PC-9 (cell line): ENCODE measurements at regions not wholly inside any gene's neighbourhood (a gene's known extent, or its start where the extent isn't known, plus 50 kb on each side); places are given as distances from the start of the nearest gene placed in this dataset.
"Not testable (repeated sequence)": the region's sequence is repeated elsewhere in the genome, so short reads cannot be mapped to it uniquely, and the experiment has no call there.

Source experiments
- BruUV-seq: library from RNA; stranded (reverse); fragments of 400-500 nt; replicated peaks from 2 replicates; lab custom pipeline; 2021; lab: Mats Ljungman, UMichigan
- CTCF ChIA-PET: fragments of 300-600 bp; sonication (Branson Sonifier 250); formaldehyde crosslinking; loops from one replicate; lab custom pipeline; 2022; ENCODE audit warnings: antibody characterized with exemption; lab: Charles Lee
- POLR2A ChIA-PET: fragments of 300-600 bp; sonication (Branson Sonifier 250); formaldehyde crosslinking; loops from one replicate; lab custom pipeline; 2022; ENCODE audit warnings: antibody characterized with exemption; ENCODE audit not compliant: unreplicated experiment; lab: Charles Lee
- DNase-seq, 2 experiments: peaks; one replicate each; pipeline versions ENCODE4 v3.0.0 to v3.0.0-alpha.2; 2015 to 2022; ENCODE audit warnings: mixed read lengths in 1 of 2
- H2AFZ ChIP-seq: fragments of 200-600 bp; sonication (generic); 2 replicates; pipeline ENCODE4 v1.8.1; 2017; ENCODE audit warnings: antibody characterized with exemption
- H3F3A ChIP-seq: fragments of 200-600 bp; sonication (generic); 2 replicates; pipeline ENCODE4 v1.8.1; 2017; ENCODE audit warnings: antibody characterized with exemption, mild to moderate bottlenecking, low read depth; ENCODE audit not compliant: insufficient read depth
- H3K27ac ChIP-seq: fragments of 200-600 bp; sonication (generic); 2 replicates; pipeline ENCODE4 v1.6.1; 2016; ENCODE audit warnings: mixed run types
- H3K27me3 ChIP-seq: fragments of 200-600 bp; sonication (generic); 2 replicates; pipeline ENCODE4 v1.6.1; 2016; ENCODE audit warnings: low read depth, mixed run types; ENCODE audit not compliant: insufficient read depth
- H3K36me3 ChIP-seq: fragments of 200-600 bp; sonication (generic); 2 replicates; pipeline ENCODE4 v1.6.1; 2016; ENCODE audit warnings: low read depth, mixed run types
- H3K4me1 ChIP-seq: fragments of 200-600 bp; sonication (generic); replicated peaks from 2 replicates; pipeline ENCODE4 v1.6.1; 2016; ENCODE audit warnings: mixed run types; ENCODE audit not compliant: insufficient read depth
- H3K4me2 ChIP-seq: fragments of 200-600 bp; sonication (generic); 2 replicates; pipeline ENCODE4 v1.6.1; 2017; ENCODE audit warnings: mixed run types
- H3K4me3 ChIP-seq: fragments of 200-600 bp; sonication (generic); 2 replicates; pipeline ENCODE4 v1.6.1; 2016; ENCODE audit warnings: mixed run types
- H3K79me2 ChIP-seq: fragments of 200-600 bp; sonication (generic); 2 replicates; pipeline ENCODE4 v1.6.1; 2017; ENCODE audit warnings: low read depth, mixed run types
- H3K9me2 ChIP-seq: fragments of 200-600 bp; sonication (generic); 2 replicates; pipeline ENCODE4 v1.8.1; 2017; ENCODE audit warnings: mild to moderate bottlenecking; ENCODE audit not compliant: insufficient read depth
- H3K9me3 ChIP-seq: fragments of 200-600 bp; sonication (generic); 2 replicates; pipeline ENCODE4 v1.8.1; 2016; ENCODE audit warnings: low read depth; ENCODE audit not compliant: insufficient read depth
- H4K20me1 ChIP-seq: fragments of 200-600 bp; sonication (generic); 2 replicates; pipeline ENCODE4 v1.8.1; 2017; ENCODE audit not compliant: insufficient read depth
- EZH2 ChIP-seq: fragments of 200-600 bp; sonication (generic); IDR thresholded peaks from 2 replicates; pipeline ENCODE4 v1.8.0; 2017; ENCODE audit warnings: antibody characterized with exemption, low read depth
- intact Hi-C: fragments of 100-400 bp; cut with micrococcal nuclease; formaldehyde crosslinking; loops from one replicate; pipeline ENCODE4 v1.10.0; 2022; ENCODE audit not compliant: unreplicated experiment
- TF ChIP-seq, protein P1 (sequence below): fragments of 200-600 bp; sonication (generic); conservative IDR thresholded peaks from 2 replicates; pipeline ENCODE4 v1.6.1; 2017; ENCODE audit warnings: mixed run types, antibody characterized with exemption, mild to moderate bottlenecking, moderate library complexity

GRCh38 chr5:126284977-126285696, 138.1 kb upstream of the GRAMD2B start:
- CTCF ChIA-PET: no interaction called here
- intact Hi-C loops: no loop called here
- Histone ChIP-seq H3K4me3 (no peak overlapping the region), H3K79me2 (no peaks in the 10 kb centered on the region), H4K20me1 (no peaks in the 10 kb centered on the region), H3K4me2 (no peak overlapping the region), H3F3A (no peaks in the 10 kb centered on the region), H2AFZ (no peak overlapping the region), H3K36me3 (no peaks in the 10 kb centered on the region), H3K9me3 (no peaks in the 10 kb centered on the region), H3K27me3 (no peaks in the 10 kb centered on the region), H3K4me1 (no peaks in the 10 kb centered on the region), H3K27ac (no peak overlapping the region), H3K9me2 (no peaks in the 10 kb centered on the region; the same call in 1 of the 2 replicates)
- TF ChIP-seq, protein P1, sequence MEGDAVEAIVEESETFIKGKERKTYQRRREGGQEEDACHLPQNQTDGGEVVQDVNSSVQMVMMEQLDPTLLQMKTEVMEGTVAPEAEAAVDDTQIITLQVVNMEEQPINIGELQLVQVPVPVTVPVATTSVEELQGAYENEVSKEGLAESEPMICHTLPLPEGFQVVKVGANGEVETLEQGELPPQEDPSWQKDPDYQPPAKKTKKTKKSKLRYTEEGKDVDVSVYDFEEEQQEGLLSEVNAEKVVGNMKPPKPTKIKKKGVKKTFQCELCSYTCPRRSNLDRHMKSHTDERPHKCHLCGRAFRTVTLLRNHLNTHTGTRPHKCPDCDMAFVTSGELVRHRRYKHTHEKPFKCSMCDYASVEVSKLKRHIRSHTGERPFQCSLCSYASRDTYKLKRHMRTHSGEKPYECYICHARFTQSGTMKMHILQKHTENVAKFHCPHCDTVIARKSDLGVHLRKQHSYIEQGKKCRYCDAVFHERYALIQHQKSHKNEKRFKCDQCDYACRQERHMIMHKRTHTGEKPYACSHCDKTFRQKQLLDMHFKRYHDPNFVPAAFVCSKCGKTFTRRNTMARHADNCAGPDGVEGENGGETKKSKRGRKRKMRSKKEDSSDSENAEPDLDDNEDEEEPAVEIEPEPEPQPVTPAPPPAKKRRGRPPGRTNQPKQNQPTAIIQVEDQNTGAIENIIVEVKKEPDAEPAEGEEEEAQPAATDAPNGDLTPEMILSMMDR: no peak
- no peak for TF ChIP-seq EZH2
- POLR2A ChIA-PET: no interaction called here
- DNase-seq: no peak
- BruUV-seq: no TSS peak

DNA sequence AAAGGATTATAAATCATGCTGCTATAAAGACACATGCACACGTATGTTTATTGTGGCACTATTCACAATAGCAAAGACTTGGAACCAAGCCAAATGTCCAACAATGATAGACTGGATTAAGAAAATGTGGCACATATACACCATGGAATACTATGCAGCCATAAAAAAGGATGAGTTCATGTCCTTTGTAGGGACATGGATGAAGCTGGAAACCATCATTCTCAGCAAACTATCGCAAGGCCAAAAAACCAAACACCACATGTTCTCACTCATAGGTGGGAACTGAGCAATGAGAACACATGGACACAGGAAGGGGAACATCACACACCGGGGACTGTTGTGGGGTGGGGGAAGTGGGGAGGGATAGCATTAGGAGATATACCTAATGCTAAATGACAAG, 127.1 kb upstream of the GRAMD2B start:
- H3K36me3 ChIP-seq, CTCF ChIA-PET: not testable (repeated sequence)

GRCh38 chr5:126300293-126300692, 122.9 kb upstream of the GRAMD2B start:
- H3K4me3 ChIP-seq: no peak overlapping the region
- H3K27ac ChIP-seq: no peak overlapping the region
- no peak for TF ChIP-seq EZH2
- TF ChIP-seq, protein P1: no peak
- no peak for DNase-seq
- no peak overlapping the region for H3K4me2 ChIP-seq
- no peaks in the 10 kb centered on the region for H3F3A ChIP-seq
- CTCF ChIA-PET: no interaction called here
- H3K36me3 ChIP-seq: no peaks in the 10 kb centered on the region
- no peaks in the 10 kb centered on the region for H3K79me2 ChIP-seq
- no TSS peak for BruUV-seq
- no peaks in the 10 kb centered on the region for H3K27me3 ChIP-seq
- H3K4me1 ChIP-seq: no peaks in the 10 kb centered on the region
- H3K9me3 ChIP-seq: peaks cover 5% of the 10 kb centered on the region; the same call in 1 of the 2 replicates
- H2AFZ ChIP-seq: no peak overlapping the region
- no peaks in the 10 kb centered on the region for H4K20me1 ChIP-seq
- POLR2A ChIA-PET: no interaction called here
- peaks cover 6% of the 10 kb centered on the region; the same call in 1 of the 2 replicates for H3K9me2 ChIP-seq
- intact Hi-C loops: no loop called here

More for the DNA sequence above, 127.1 kb upstream of the GRAMD2B start:
- DNase-seq, BruUV-seq, H3K4me3 ChIP-seq, intact Hi-C loops, H3K9me2 ChIP-seq, POLR2A ChIA-PET, H3K79me2 ChIP-seq, H4K20me1 ChIP-seq, H3K4me1 ChIP-seq, H3K27ac ChIP-seq, H3F3A ChIP-seq, H2AFZ ChIP-seq, H3K4me2 ChIP-seq, H3K9me3 ChIP-seq: not testable (repeated sequence)
- peaks cover 12% of the 10 kb centered on the region; the same call in 1 of the 2 replicates for H3K27me3 ChIP-seq
